ENCODE measurements at regions not wholly inside any gene's neighbourhood (a gene's known extent, or its start where the extent isn't known, plus 50 kb on each side); places are given as distances from the start of the nearest gene placed in this dataset.

GRCh38 chr5:12936221-12936620 is 1008.3 kb downstream of the DNAH5 start:
- DNase-seq (ENCODE audit: low read depth): no peak
- TF ChIP-seq CTCF (IDR thresholded peaks at IDR 0.05; ENCODE audit: insufficient read depth, low read depth, low read length): no peak

GRCh38 chr5:12934722-12935121 is 1009.8 kb downstream of the DNAH5 start:
- no peak for DNase-seq (ENCODE audit: low read depth)
- no peak for TF ChIP-seq CTCF (IDR thresholded peaks at IDR 0.05; ENCODE audit: insufficient read depth, low read depth, low read length)
- no peak overlapping the region for H3K4me3 ChIP-seq (ENCODE audit: low read depth, low read length)

More at GRCh38 chr5:12936221-12936620, 1008.3 kb downstream of the DNAH5 start:
- no peak overlapping the region for H3K4me3 ChIP-seq (ENCODE audit: low read depth, low read length)

- H3K4me3 ChIP-seq (ENCODE audit: low read depth, low read length): no peak overlapping the region
- DNase-seq (ENCODE audit: low read depth): no peak
- TF ChIP-seq CTCF (IDR thresholded peaks at IDR 0.05; ENCODE audit: insufficient read depth, low read depth, low read length): no peak
These were observed 1016.3 kb upstream of the CTNND2 start for GRCh38 chr5:12920527-12920926.

- no peak for TF ChIP-seq CTCF (IDR thresholded peaks at IDR 0.05; ENCODE audit: insufficient read depth, low read depth, low read length)
- peak; percentile 1 for DNase-seq (ENCODE audit: low read depth)
- H3K4me3 ChIP-seq (ENCODE audit: low read depth, low read length): no peak overlapping the region
These were observed 1006.9 kb upstream of the CTNND2 start for GRCh38 chr5:12911156-12911555.

- TF ChIP-seq CTCF (IDR thresholded peaks at IDR 0.05; ENCODE audit: insufficient read depth, low read depth, low read length): no peak
These were observed 1006.4 kb upstream of the CTNND2 start for GRCh38 chr5:12910641-12911040.

GRCh38 chr5:12902611-12903010 is 998.4 kb upstream of the CTNND2 start:
- H3K4me3 ChIP-seq (ENCODE audit: low read depth, low read length): no peak overlapping the region
- DNase-seq (ENCODE audit: low read depth): no peak
- TF ChIP-seq CTCF (IDR thresholded peaks at IDR 0.05; ENCODE audit: insufficient read depth, low read depth, low read length): no peak

More at GRCh38 chr5:12910641-12911040, 1006.4 kb upstream of the CTNND2 start:
- H3K4me3 ChIP-seq (ENCODE audit: low read depth, low read length): no peak overlapping the region
- peak; percentile 1 for DNase-seq (ENCODE audit: low read depth)

- no peak for DNase-seq (ENCODE audit: low read depth)
These were observed 997.5 kb upstream of the CTNND2 start for GRCh38 chr5:12901696-12902095.

More at GRCh38 chr5:12901696-12902095, 997.5 kb upstream of the CTNND2 start:
- no peak overlapping the region for H3K4me3 ChIP-seq (ENCODE audit: low read depth, low read length)
- TF ChIP-seq CTCF (IDR thresholded peaks at IDR 0.05; ENCODE audit: insufficient read depth, low read depth, low read length): no peak

Data from fibroblast of villous mesenchyme (primary cell).